H1 (cell line): ENCODE measurements at regions not wholly inside any gene's neighbourhood (a gene's known extent, or its start where the extent isn't known, plus 50 kb on each side); places are given as distances from the start of the nearest gene placed in this dataset.

ENCODE experiments used
- CREB1 ChIP-seq: IDR thresholded peaks from 2 replicates; pipeline ENCODE4 v1.6.1; 2012; ENCODE audit warnings: inconsistent platforms
- CTBP2 ChIP-seq: IDR thresholded peaks from 2 replicates; pipeline ENCODE4 v1.7.0; 2011; ENCODE audit warnings: borderline replicate concordance, mild to moderate bottlenecking, moderate library complexity, mixed read lengths, low read length; ENCODE audit not compliant: insufficient read depth, insufficient read length
- CTCF ChIP-seq, 3 experiments: IDR thresholded peaks; 1 replicate in 2 of 3; 2 replicates in 1 of 3; pipeline versions ENCODE4 v1.5.1 to v1.6.1; 2011; ENCODE audit warnings: low read length in 3 of 3, mild to moderate bottlenecking in 3 of 3, inconsistent platforms in 2 of 3, low read depth in 1 of 3, moderate library complexity in 1 of 3; ENCODE audit not compliant: insufficient read depth in 1 of 3; ENCODE audit errors: control extremely low read depth in 1 of 3
- EGR1 ChIP-seq: IDR thresholded peaks from 2 replicates; pipeline ENCODE4 v1.6.1; 2011; ENCODE audit warnings: low read depth, low read length, borderline replicate concordance
- EP300 ChIP-seq, 2 experiments: IDR thresholded peaks; 1 replicate in 1 of 2; 2 replicates in 1 of 2; pipeline ENCODE4 v1.6.1; 2011 to 2012; ENCODE audit warnings: low read depth in 2 of 2, low read length in 2 of 2, mild to moderate bottlenecking in 2 of 2, borderline replicate concordance in 1 of 2, inconsistent platforms in 1 of 2, moderate library complexity in 1 of 2
- EZH2 ChIP-seq: fragments of 200-600 bp; sonication (generic); IDR thresholded peaks from 2 replicates; pipeline ENCODE4 v1.7.1; 2012; ENCODE audit warnings: low read depth, mild to moderate bottlenecking, moderate library complexity, low read length, inconsistent platforms; ENCODE audit not compliant: severe bottlenecking
- MAX ChIP-seq: IDR thresholded peaks from 2 replicates; pipeline ENCODE4 v1.6.1; 2012; ENCODE audit warnings: inconsistent platforms
- SIN3A ChIP-seq, 2 experiments: IDR thresholded peaks in 1 of 2; conservative IDR thresholded peaks in 1 of 2; 2 replicates each; pipeline ENCODE4 v1.6.1; 2011 to 2012; ENCODE audit warnings: low read length in 2 of 2, improper control_type of control experiment in 1 of 2, low read depth in 1 of 2, mild to moderate bottlenecking in 1 of 2
- SP1 ChIP-seq: IDR thresholded peaks from 2 replicates; pipeline ENCODE4 v1.6.1; 2011; ENCODE audit warnings: low read depth, low read length
- SRF ChIP-seq: IDR thresholded peaks from 2 replicates; pipeline ENCODE4 v1.6.1; 2011; ENCODE audit warnings: mild to moderate bottlenecking, low read depth, low read length, moderate library complexity
- USF2 ChIP-seq: IDR thresholded peaks from 2 replicates; pipeline ENCODE4 v1.6.1; 2011; ENCODE audit warnings: low read length, improper control_type of control experiment

GRCh38 chr11:37456746-37457145 is 858.7 kb upstream of the RAG2 start:
- TF ChIP-seq EZH2: no peak
- TF ChIP-seq CTCF (IDR thresholded peaks at IDR 0.05; ENCODE audit: control extremely low read depth in 1 of 3, insufficient read depth in 1 of 3, low read depth in 1 of 3, low read length in 3 of 3): no peak
- no peak for TF ChIP-seq EP300 (IDR thresholded peaks at IDR 0.05; ENCODE audit: borderline replicate concordance in 1 of 2, low read depth in 2 of 2, low read length in 2 of 2)
- no peak for TF ChIP-seq SIN3A (conservative IDR thresholded peaks at IDR 0.05 in 1 of 2, IDR thresholded peaks at IDR 0.05 in 1 of 2; ENCODE audit: low read depth in 1 of 2, low read length in 2 of 2)
- TF ChIP-seq SP1: no peak
- no peak for TF ChIP-seq USF2
- no peak for TF ChIP-seq CTBP2
- no peak for TF ChIP-seq EGR1
- no peak for TF ChIP-seq SRF
- no peak for TF ChIP-seq MAX
- no peak for TF ChIP-seq CREB1
